Epithelial cell of esophagus (primary cell): ENCODE measurements at regions not wholly inside any gene's neighbourhood (a gene's known extent, or its start where the extent isn't known, plus 50 kb on each side); places are given as distances from the start of the nearest gene placed in this dataset.

Source experiments
- DNase-seq: peaks from one replicate; pipeline ENCODE4 v3.0.0; 2010; ENCODE audit warnings: low read depth
- H3K4me3 ChIP-seq: 2 replicates; pipeline ENCODE4 v1.5.1; 2011; ENCODE audit warnings: mild to moderate bottlenecking, low read length, control low read depth
- TF ChIP-seq, protein P1 (sequence below): IDR thresholded peaks from 2 replicates; pipeline ENCODE4 v1.5.1; 2011; ENCODE audit warnings: low read depth, mild to moderate bottlenecking, low read length, control low read depth, inconsistent platforms; ENCODE audit not compliant: insufficient read depth; ENCODE audit errors: missing control alignments

DNA sequence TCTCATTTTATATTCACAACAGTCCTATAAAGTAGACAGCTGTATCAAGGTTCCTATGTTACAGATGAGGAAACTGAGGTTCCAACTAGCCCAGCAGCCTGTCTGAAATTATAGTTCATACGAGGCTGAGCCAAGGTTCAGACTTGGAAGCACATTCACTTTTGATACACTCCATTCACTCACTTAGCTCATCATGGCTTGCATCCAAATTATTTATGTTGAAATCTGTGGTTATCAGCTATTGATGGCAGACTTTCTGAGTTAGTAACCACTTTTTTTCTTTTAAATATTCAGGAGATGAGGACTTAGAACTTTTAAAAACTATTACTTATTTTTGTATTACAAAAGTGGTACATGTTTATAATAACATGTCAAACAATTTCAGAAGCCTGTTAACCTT lies 188.2 kb downstream of the MTX2 start:
- H3K4me3 ChIP-seq, result no peak overlapping the region
- DNase-seq, result peak; percentile 33
- TF ChIP-seq, protein P1, sequence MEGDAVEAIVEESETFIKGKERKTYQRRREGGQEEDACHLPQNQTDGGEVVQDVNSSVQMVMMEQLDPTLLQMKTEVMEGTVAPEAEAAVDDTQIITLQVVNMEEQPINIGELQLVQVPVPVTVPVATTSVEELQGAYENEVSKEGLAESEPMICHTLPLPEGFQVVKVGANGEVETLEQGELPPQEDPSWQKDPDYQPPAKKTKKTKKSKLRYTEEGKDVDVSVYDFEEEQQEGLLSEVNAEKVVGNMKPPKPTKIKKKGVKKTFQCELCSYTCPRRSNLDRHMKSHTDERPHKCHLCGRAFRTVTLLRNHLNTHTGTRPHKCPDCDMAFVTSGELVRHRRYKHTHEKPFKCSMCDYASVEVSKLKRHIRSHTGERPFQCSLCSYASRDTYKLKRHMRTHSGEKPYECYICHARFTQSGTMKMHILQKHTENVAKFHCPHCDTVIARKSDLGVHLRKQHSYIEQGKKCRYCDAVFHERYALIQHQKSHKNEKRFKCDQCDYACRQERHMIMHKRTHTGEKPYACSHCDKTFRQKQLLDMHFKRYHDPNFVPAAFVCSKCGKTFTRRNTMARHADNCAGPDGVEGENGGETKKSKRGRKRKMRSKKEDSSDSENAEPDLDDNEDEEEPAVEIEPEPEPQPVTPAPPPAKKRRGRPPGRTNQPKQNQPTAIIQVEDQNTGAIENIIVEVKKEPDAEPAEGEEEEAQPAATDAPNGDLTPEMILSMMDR, result no peak

DNA sequence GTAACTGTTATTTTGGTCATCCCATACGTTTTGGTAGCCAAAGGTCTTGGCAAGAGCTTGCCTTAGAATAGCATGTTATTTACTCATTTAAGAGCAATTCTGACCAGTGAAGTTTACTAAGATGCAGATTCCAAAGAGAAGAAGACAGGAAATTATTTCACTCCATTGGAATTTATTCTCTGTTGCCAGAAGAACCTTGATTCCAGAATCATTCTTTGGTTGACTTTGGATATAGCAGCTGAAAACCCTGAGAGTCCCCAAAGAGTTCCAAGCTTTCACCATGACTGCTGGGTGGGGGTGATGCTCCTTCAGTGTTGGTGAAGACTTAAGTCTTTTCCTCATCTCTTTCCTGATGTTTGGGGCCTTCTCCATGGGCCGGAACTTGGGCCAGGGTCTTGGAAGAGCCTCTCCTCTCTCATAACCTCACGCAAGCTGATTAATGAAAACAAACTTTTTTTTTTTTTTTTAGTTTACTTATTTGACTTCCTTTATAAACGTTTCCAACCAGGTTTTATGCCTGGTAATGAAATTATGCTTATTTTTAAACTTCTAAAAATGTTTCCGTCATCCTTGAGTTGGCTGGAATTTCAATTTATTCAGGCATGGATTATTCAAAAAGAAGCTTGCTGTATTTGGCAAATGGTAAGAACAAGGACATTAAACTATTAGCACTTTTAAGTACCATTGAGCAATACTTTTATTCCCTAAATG lies 192.0 kb downstream of the MTX2 start:
- DNase-seq, result peak; percentile 15
- TF ChIP-seq, protein P1, result no peak
- H3K4me3 ChIP-seq, result no peak overlapping the region

DNA sequence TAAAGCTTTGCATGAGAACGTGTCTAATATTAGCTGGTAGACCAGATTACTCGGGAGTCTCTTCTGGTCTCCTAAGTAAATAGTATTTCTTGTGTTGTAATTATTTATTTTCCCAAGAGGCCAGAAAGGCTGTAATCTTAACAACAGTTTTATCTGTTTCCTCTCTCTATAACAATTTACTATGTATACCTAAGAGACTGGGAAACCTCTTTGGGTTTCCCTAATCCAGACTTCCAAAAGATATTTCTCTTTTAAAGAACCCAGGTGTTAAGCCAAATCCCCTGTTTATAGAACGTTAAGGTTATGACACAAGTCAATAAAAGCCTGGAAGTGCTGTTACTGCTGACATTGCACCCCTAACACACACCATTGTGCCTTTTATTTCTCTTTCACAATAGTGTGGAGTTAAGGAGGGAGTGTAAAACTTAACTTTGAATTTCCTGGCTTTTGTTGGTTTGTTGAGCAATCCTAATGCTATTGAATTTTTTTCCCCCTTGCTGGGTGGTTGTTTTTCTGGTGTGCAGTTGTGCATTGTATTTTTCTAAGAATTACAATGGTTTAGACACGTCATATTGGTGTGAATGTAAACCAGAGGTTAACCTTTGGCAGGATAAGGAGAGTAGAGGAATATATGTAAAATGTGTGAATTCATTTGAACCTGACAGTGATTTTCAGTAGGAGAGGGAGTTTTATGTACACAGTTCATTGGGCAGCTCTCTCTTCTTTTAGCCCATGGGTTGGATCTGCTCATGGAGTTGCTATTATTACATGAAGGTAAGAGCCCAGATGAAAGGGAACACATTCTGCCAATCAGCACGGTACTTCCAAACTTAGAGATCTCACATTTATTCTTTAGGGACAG lies 192.8 kb downstream of the MTX2 start:
- peak; percentile 25 for DNase-seq
- no peak overlapping the region for H3K4me3 ChIP-seq

DNA sequence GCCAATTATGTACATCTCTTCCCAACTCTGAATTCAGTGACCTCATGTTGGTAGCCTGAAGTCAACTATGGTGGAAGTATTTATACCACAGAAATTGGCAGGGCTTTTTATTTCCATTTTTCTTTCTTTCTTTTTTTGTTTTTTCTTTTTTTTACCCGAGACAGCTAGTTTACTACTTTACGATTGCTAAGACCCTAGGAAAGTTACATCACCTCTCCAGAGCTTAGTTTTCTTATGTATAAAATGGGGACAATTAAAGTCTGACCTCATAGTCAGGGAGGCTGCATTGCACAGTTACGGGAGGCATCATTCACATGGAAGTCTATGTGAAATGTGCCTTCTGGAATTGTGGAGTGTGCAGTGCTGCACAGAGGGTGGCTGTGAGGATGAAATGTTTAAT lies 194.3 kb downstream of the MTX2 start:
- no peak for DNase-seq
- no peak overlapping the region for H3K4me3 ChIP-seq
- TF ChIP-seq, protein P1, result no peak

More for the DNA sequence above, 192.8 kb downstream of the MTX2 start:
- TF ChIP-seq, protein P1, result no peak

DNA sequence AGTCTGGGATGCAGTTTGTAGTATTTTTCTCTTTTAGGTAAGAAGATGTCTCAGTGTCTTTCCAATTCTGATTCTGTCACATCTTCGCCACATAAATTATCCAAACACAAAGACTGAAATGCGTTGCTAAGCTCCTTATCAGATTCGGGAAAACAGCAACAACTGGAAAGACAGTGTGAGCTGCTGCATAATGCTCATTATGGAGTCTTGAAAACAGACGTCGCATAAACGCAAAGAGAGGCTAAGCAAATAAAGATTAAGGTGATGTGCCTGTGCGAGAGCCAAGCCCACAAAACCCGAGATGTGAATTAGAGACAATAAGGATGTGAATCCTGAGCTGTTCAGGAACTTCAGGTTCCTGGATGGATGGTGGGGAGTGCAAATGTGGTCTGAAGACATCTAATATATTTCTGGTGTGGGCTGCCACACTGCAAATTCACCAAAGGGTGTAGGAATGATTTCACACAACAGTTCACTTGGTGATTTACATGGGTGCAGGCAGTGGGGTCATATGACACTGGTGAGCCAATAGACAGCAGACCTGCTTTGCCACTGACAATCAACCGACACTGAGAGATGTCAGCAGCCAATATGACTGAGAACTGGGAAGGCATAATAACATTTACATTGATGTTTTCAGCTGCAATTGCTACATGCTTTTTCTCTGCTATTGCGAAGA lies 195.8 kb downstream of the MTX2 start:
- H3K4me3 ChIP-seq, result no peak overlapping the region
- no peak for DNase-seq
- TF ChIP-seq, protein P1, result no peak

DNA sequence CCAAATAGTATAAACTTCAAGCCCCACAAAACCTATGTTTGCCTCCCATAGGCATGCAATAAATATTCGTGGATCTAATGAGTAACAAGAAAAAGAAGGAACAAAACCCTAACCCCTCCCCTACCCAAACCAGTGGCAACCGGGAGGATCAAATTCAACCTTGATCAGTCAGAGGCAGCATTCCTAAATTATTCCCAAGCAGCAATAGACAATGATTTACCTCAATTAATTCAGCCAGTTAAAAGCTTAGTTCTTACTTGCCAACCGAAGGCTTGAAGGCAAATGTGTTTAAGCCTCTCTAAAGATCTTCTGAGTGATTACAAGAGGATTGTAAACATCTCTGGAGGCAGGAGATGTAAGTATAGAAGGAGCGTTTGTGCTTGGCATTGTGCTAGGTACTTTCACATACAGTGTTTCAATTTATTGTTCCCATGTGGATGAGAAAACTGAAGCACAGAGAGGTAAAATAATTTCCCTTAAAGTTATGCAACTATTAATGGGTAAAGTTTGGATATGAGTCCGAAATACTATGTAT lies 197.7 kb downstream of the MTX2 start:
- TF ChIP-seq, protein P1, result no peak
- no peak for DNase-seq

More for the DNA sequence above, 197.7 kb downstream of the MTX2 start:
- H3K4me3 ChIP-seq, result no peak overlapping the region
